NCI-H146 (cell line): ENCODE measurements at regions not wholly inside any gene's neighbourhood (a gene's known extent, or its start where the extent isn't known, plus 50 kb on each side); places are given as distances from the start of the nearest gene placed in this dataset.

Experiments used
- DNase-seq: peaks from one replicate; lab custom pipeline; 2025; lab: John Stamatoyannopoulos, UW

- DNase-seq = no peak
Measured at GRCh38 chr21:27645285-27645684, 678.4 kb upstream of the ADAMTS5 start.

- no peak for DNase-seq
Measured at GRCh38 chr21:27643326-27643725, 676.4 kb upstream of the ADAMTS5 start.

- no peak for DNase-seq
Measured at GRCh38 chr21:27639286-27639685, 672.4 kb upstream of the ADAMTS5 start.

DNA sequence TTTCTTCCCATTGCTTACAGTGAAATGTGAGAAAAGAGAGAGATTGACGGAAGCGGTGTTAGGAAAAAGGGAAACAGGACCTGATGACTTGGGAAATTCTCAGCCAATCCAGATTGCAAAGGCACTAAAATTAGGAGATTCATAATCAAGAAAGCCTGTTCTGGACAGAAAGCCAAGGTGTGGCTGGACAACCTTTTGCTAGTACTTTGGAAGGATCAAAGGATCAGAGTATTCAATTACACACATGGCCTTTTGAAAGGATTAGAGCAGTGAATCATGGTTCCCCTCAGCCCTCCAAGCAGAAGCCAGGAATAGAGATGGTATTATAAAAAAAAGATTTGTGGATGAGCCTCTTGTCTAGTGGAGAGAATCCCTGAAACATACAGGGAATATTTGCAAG, 669.8 kb upstream of the ADAMTS5 start:
- no peak for DNase-seq

GRCh38 chr21:27633631-27634030, 666.7 kb upstream of the ADAMTS5 start:
- DNase-seq = no peak

DNA sequence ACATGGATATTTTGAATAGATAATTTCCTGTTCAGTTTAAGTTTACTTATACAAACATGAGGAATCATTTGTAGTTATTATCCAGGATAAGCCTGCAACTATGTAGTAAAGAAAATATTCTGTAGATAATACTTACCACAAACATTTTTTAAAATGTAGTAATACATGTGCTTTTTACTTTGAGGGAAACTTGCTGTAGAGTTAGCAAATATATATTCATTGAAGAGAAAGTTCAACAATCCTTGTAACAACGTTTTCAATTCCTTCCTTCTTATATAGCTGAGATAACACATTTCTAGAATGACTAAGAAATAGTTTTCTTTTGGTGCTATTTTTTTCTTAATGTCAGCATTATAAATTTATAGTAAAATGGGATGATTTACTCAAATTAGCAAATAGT, 664.6 kb upstream of the ADAMTS5 start:
- DNase-seq = no peak

GRCh38 chr21:27622631-27623030, 655.7 kb upstream of the ADAMTS5 start:
- no peak for DNase-seq

- DNase-seq = no peak
Measured at GRCh38 chr21:27614231-27614630, 647.3 kb upstream of the ADAMTS5 start.

DNA sequence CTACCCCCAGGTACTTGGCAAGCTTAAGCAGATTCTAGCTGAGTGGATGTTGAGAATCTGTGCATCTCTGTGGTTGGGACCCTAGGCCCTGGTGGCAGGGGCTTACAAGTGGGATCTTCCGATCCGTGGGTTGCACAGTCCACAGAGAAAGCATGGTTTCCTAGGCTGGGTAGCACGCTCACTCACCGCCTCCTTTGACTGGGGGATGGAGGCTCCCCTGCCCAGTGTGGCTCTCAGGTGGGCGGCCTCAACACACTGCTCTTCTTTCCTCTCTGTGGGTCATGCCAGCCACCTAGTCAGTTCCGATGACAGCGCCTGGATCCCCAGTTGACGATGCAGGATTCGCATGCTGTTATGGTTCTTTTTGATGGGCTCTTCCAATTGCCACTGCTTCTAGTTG, 639.5 kb upstream of the ADAMTS5 start:
- DNase-seq = no peak

GRCh38 chr21:27596196-27596595, 629.3 kb upstream of the ADAMTS5 start:
- no peak for DNase-seq

GRCh38 chr21:27595716-27596115, 628.8 kb upstream of the ADAMTS5 start:
- no peak for DNase-seq

DNA sequence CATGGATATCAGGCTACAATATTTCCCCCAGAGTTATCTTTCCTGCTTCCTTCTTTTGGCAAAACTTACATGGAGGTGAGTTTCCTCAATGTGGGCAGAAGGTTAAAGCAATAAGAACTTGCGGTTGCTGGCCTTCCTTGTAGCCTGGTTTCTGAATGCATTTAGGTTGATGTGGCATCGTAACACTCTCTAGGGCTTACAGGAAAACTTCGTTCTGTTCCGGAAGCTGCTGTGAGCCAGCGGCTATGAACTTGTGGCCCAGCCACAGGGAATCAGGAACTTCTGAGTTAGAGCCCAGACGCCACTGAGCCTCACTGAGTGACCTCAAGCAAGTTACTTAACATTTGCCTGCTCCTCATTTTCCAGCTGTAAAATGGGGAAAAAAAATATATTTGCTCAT, 623.4 kb upstream of the ADAMTS5 start:
- no peak for DNase-seq

DNA sequence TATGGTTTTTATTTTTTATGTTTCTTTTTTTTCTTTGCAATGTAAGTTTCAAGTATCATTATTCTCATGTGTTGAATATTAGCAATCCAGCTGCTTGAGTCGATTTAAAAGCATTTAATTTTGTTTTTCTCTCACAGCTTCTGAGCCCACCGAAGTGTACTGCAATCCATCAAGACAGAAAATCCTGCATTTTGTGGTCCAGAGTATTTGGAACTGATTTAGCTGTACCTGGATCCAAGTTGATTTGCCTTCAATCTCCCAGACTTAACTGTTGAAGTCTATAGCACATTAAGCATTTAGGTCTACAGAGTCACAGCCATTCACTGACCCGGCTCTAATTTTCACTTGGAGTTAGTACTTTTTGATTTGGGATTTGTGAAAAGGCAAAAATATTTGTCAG, 622.9 kb upstream of the ADAMTS5 start:
- DNase-seq = no peak

GRCh38 chr21:27586986-27587385, 620.1 kb upstream of the ADAMTS5 start:
- no peak for DNase-seq

DNA sequence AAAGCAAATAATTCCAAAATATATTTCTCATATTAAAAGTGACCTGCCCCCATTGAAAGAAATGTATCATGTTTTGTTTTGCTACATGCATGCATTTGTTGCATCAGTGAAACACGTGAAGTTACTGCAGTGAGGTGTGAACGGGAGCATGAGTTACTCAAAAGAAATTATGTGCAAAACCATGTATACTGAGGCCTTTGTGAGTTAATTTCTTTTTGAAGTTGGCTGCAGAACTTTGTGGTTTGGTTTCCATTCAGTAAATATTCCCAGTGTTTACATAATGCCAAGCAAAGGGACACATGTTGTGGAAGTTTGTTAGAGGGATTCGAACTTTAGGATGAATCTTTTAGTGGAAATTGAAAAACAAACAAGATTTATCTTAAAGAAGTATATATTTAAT, 619.4 kb upstream of the ADAMTS5 start:
- DNase-seq = no peak

DNA sequence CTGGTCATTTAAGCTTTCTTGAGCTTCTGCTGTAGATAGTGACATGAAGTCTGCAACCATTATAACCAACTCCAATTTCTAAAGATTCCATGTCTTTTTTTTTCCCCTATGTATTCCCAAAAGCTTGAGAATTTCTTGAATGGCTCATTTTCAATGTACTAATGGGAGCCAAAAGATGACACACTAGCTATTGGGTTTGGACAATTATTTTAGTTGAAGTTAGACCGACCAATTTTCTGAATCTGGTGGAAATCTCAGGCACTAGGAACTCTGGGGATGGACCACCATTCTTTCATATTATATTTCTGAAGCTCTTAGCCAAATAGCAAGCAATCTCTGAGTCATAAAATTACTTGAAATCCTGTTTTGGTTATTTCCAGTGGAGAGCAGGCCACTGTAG, 617.4 kb upstream of the ADAMTS5 start:
- DNase-seq = no peak

- no peak for DNase-seq
Measured at GRCh38 chr21:27582948-27583430, 616.1 kb upstream of the ADAMTS5 start.

- no peak for DNase-seq
Measured at GRCh38 chr21:27582246-27582947, 615.5 kb upstream of the ADAMTS5 start.

DNA sequence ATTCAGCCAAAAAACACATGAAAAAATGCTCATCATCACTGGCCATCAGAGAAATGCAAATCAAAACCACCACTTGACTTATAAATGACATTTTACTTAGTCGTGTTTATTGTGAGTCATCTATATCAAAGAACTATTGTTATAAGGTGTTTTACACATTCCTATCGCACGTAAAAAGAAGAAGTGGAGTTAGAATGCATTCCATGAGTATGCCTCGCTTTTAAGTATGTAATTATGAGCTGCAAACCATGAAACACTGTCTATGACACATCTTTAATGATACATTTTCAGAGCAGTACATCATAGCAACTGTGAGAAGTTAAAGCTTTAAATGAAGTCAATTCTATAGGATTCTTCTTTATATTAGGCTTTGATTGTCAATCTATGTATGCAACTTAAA, 614.3 kb upstream of the ADAMTS5 start:
- DNase-seq = no peak

DNA sequence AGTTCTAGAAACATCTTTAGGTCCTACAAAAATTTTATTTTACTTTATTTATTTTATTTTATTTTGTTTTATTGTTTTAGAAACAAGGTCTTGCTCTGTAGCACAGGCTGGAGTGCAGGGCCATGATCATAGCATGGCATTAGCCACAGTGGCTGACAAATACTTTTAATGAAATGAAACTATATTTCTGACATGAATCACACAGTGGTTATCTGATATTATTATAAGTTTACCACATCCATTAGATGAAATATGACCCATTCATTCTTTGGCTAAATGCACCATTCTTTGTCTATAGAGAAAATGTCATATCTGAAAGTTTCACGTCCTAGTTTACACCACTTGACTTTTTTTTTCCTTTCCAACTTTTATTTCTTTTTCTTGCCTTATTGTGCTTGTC, 613.4 kb upstream of the ADAMTS5 start:
- DNase-seq = no peak

DNA sequence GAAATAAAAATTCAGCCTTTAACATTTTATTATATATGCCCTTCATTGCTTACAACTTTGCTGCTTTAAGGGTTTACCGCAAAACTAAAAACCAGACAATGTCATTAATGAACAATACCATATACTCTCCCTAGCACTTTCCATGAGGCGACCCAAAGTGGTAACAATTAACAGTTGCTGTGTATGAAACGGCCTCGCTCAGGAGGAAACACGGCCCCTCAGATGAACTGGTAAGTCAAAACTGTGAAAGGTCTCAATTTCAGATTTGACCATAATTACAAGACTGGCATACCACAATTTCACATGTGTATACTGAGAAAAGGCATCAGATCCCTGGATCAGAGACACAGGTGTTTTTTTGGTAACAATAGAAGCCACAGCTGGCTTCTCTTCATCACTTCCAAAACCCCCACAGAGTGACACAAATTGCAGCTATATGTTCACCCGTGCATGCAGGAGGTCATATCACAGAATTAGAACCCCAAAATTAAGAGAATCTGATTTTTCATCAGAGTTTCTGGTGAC, 611.9 kb upstream of the ADAMTS5 start:
- DNase-seq = no peak

DNA sequence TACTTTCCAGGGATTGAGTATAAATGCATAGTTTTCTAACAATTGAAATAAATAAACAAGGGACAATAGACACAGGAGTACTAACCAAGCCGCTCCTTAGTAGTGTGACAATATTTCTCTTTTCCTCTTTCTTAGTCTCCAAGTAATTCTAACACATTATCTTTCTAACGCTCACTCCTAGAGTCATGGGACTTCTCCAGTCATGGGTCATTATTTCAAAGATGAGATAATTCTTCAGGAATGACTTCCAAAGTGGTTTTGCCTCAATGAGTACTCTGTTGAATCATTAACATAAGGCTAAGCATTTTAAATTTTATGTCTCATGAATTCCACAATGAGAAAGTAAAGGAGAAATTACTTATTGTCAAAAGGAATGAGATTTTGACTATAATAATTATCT, 605.8 kb upstream of the ADAMTS5 start:
- DNase-seq = no peak

GRCh38 chr21:27571706-27572105, 604.8 kb upstream of the ADAMTS5 start:
- DNase-seq = no peak

GRCh38 chr21:27570306-27570868, 603.5 kb upstream of the ADAMTS5 start:
- DNase-seq = no peak
